ENCODE measurements at regions not wholly inside any gene's neighbourhood (a gene's known extent, or its start where the extent isn't known, plus 50 kb on each side); places are given as distances from the start of the nearest gene placed in this dataset.

DNA sequence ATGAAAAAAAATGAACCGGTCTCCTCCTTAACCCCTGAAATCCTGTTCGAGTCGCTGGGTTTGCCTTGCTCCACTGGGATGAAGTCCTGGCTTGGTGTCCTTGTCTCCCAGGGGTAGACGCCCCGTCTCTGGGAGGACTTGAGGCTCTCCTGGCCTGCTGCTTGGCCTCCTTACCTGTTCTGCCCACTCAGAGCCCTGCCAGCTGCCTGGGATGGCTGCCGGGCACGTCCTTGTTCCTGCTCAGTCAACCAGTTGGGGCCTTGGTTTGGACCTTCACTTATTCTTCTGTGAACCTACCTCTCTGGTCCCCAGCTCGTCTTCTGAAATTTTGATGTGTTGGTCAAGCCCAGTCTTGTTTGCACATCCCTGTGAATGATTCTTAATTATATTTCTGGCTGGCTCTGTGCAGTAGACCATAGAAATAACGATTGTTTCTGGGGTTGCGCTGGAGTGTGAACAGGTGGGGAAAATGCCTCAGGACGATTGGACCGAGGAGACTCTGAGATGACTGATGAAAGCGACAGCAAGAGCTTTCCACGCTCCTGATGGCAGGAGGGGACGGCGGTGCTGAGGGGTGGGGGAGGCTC is 126.5 kb upstream of the ESR1 start:
- TF ChIP-seq, protein P1, sequence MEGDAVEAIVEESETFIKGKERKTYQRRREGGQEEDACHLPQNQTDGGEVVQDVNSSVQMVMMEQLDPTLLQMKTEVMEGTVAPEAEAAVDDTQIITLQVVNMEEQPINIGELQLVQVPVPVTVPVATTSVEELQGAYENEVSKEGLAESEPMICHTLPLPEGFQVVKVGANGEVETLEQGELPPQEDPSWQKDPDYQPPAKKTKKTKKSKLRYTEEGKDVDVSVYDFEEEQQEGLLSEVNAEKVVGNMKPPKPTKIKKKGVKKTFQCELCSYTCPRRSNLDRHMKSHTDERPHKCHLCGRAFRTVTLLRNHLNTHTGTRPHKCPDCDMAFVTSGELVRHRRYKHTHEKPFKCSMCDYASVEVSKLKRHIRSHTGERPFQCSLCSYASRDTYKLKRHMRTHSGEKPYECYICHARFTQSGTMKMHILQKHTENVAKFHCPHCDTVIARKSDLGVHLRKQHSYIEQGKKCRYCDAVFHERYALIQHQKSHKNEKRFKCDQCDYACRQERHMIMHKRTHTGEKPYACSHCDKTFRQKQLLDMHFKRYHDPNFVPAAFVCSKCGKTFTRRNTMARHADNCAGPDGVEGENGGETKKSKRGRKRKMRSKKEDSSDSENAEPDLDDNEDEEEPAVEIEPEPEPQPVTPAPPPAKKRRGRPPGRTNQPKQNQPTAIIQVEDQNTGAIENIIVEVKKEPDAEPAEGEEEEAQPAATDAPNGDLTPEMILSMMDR (IDR thresholded peaks at IDR 0.05), result no peak
- Histone ChIP-seq H3K27ac (no peak overlapping the region), H3K4me3 (no peak overlapping the region)
- no peak for DNase-seq (ENCODE audit: low spot score)

DNA sequence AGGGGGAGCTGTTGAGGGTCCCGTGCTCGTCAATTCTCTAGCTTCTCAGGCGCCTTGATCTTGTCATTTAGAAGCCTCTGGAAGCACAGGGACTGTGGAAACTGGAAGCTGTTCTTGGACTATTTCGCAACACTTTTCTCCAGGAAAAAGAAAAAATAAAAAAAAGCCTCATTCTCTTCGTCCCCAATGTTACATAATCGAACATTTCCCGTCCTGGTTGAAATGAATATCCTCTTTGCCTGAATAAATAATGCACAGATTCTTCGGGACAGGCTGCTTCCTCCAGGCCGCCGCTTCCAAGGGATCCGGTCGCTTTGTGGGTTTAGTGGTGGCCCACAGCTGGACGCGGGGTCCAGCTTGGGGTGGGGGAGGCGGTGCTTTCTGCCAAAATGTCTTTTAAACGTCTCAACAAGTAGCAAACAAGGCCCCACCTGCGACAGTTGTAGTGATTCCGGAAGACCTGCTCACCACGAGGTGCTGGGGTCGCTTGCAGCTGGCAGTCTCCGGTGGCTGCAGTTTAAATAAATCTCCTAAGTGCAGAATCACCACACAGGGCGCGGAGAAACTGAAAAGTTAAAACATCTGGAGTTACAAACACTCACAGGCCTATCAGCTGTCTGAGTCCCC is 125.9 kb upstream of the ESR1 start:
- no peak for DNase-seq (ENCODE audit: low spot score)
- Histone ChIP-seq H3K4me3 (peak overlapping the region; percentile 54), H3K27ac (peak overlapping the region in 1 of 2 donors; percentile 53)
- TF ChIP-seq, protein P1 (IDR thresholded peaks at IDR 0.05), result no peak

DNA sequence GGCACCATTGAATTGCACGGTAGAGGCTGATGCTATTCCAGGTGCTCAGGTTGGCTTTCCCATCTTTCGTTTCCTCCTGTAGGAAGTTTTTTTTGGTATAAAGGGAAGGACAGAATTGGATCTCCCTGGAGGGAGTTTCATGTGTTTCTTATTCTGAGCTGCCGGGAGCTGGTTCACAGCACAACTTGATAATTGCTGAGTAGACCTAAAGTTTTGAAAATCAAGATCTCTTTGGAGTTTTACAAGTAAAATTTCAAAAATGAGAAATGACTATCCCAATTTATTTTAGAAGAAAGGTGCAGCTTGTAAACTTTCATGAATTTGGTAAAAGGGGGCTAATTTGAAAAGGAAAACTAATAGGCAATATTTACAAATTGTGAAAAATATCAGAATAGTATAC is 125.2 kb upstream of the ESR1 start:
- no peak for DNase-seq (ENCODE audit: low spot score)
- no peak overlapping the region for H3K27ac ChIP-seq
- TF ChIP-seq, protein P1 (IDR thresholded peaks at IDR 0.05), result no peak
- H3K4me3 ChIP-seq, result no peak overlapping the region

DNA sequence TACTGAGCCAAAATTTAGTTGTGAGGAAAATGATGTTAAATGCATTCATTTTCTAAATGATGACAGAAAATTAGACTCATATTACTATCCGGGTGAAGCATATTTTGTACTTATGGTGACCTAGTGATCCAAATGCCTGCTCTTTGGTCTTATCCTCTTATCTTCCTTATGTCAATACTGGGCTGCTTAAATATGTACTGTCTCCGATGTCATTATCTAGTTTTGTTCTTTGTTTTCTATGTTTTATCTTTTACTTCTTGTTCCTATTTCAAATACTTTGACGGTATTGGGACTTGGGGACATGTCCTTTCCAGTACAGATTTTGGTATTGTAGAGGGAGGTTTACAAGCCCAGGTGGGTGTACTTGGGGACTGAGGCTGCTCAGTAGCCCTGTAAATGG is 124.6 kb upstream of the ESR1 start:
- DNase-seq (ENCODE audit: low spot score), result no peak
- TF ChIP-seq, protein P1 (IDR thresholded peaks at IDR 0.05), result no peak
- H3K4me3 ChIP-seq, result no peak overlapping the region
- no peak overlapping the region for H3K27ac ChIP-seq

DNA sequence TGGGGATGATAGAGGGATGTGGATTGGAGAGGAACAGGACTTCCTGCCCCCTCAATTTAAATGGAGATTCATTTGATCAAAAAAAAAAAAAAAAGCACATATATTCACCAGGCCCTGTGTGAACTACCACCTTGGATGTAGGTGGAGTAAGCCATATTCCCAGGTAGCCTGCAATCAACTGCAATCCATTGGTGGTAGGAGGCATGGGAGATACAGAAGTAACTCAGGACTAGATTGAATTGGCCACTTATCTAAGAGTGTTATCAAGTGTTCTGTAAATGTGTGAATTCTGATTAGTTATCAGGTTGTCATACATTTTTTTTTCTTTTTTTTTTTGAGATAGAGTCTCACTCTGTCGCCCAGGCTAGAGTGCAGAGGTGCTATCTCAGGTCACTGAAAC is 124.1 kb upstream of the ESR1 start:
- DNase-seq (ENCODE audit: low spot score), result no peak
- Histone ChIP-seq H3K4me3 (no peak overlapping the region), H3K27ac (no peak overlapping the region)
- TF ChIP-seq, protein P1 (IDR thresholded peaks at IDR 0.05), result no peak

DNA sequence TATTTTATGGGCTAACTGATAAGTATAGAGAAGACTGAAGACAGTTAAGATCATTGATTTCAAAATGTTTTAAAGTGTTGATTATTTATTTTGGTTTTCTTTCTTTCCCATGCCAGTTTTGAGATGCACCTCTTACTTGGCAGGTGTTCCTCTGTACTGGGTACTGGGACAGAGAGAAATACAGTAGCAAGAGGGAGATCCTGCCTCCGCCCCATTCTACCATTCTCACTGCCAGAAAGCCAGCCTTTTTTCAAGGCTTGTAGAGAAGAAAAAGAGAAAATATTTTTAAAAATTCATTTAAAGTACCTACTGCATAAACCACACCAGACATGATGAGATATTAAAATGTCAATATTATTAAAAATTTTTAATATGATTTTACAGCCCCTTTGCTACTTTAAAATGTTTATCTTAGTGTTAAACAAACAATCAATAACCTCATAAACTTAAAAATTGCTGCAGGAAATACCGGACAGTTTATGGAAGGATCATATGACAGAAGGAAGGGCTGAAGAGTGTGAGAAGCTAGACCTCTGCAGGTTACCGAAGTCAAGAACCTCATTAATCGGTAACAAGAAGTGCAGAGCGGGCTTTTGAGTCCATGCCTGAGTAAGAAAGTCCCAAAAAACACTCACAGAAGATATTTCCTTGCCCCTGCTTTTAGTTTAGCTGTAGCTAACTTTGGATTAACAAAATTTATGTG is 117.8 kb upstream of the ESR1 start:
- Histone ChIP-seq H3K27ac (peak overlapping the region; percentile 76 to 78), H3K4me3 (peak overlapping the region; percentile 51)
- no peak for DNase-seq (ENCODE audit: low spot score)
- TF ChIP-seq, protein P1 (IDR thresholded peaks at IDR 0.05), result no peak

DNA sequence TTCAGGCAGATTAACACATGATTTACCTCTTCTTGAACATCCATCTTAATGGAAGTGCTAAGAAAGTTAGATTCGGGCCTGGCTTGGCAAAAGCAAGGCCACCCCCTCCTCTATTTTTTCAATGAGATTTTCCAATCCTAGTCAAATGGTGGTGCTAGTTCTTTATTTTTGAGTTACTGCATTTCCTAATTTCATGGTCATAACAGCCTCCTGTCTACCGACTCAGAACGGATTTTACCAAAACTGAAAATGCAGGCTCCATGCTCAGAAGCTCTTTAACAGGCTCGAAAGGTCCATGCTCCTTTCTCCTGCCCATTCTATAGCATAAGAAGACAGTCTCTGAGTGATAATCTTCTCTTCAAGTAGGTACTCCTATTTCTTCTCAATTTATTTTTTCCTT is 117.2 kb upstream of the ESR1 start:
- Histone ChIP-seq H3K27ac (peak overlapping the region; percentile 76 to 78), H3K4me3 (peak overlapping the region; percentile 51)
- DNase-seq (ENCODE audit: low spot score), result no peak
- TF ChIP-seq, protein P1 (IDR thresholded peaks at IDR 0.05), result no peak

Measured in coronary artery (tissue), 2 donors.